ENCODE measurements at regions not wholly inside any gene's neighbourhood (a gene's known extent, or its start where the extent isn't known, plus 50 kb on each side); places are given as distances from the start of the nearest gene placed in this dataset.

DNA sequence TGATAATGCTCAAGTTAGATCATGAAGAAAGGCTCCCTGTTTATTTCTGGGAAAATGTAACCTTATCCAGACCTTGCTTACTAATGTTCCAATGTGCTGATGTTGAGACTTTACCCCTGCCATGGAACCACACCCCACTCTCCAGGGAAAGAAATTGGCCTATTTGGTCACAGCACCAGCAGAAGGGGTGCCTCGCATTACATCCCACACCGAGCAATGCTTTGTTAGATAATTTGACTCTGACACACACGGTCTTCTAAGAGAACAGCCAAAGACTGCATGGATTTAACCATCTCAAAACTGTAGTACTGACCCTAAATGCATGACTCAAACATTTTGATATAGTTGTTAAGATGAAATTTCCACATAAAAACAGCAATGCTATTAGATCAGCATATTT lies 152.1 kb upstream of the CCDC150 start:
- Histone ChIP-seq H3K36me3 (ENCODE audit: control insufficient read depth in 1 of 2, insufficient read depth in 2 of 2, low read length in 2 of 2) (no peaks in the 10 kb centered on the region), H3K27ac (ENCODE audit: low read depth, low read length) (no peak overlapping the region), H3K9me3 (ENCODE audit: control insufficient read depth in 1 of 2, low read length in 2 of 2) (no peaks in the 10 kb centered on the region), H3K4me3 (ENCODE audit: low read depth in 1 of 2, low read length in 2 of 2) (no peak overlapping the region), H3K27me3 (ENCODE audit: control insufficient read depth in 1 of 2, insufficient read depth in 2 of 2, low read length in 2 of 2) (no peaks in the 10 kb centered on the region), H3K4me1 (ENCODE audit: control insufficient read depth in 1 of 2, insufficient read depth in 2 of 2, low read length in 2 of 2) (no peaks in the 10 kb centered on the region), H3K9ac (ENCODE audit: low read depth in 1 of 2, low read length in 2 of 2) (no peak overlapping the region)

DNA sequence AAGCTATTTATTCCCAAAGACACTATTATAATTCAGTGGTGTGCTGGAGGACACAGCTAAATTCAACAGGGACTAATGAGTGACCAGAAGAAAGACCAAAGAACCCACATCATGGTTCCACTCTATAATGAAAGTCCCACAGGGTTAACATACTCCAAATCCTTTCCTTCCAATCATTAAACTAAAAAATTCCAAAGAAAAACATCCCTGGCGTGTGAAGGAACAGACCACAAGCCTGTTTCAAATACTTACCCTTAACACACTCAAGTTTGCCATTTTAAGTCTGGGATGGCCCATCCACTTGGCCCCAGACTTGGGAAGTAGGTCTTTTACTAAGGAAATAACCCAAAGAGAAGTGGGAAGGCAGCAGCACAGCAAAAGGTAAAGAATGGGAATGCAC lies 150.1 kb upstream of the CCDC150 start:
- H3K4me1 ChIP-seq (ENCODE audit: control insufficient read depth in 1 of 2, insufficient read depth in 2 of 2, low read length in 2 of 2), result no peaks in the 10 kb centered on the region
- H3K27me3 ChIP-seq (ENCODE audit: control insufficient read depth in 1 of 2, insufficient read depth in 2 of 2, low read length in 2 of 2), result no peaks in the 10 kb centered on the region
- no peaks in the 10 kb centered on the region for H3K9me3 ChIP-seq (ENCODE audit: control insufficient read depth in 1 of 2, low read length in 2 of 2)
- H3K9ac ChIP-seq (ENCODE audit: low read depth in 1 of 2, low read length in 2 of 2), result no peak overlapping the region
- H3K36me3 ChIP-seq (ENCODE audit: control insufficient read depth in 1 of 2, insufficient read depth in 2 of 2, low read length in 2 of 2), result no peaks in the 10 kb centered on the region
- H3K27ac ChIP-seq (ENCODE audit: low read depth, low read length), result no peak overlapping the region
- no peak overlapping the region for H3K4me3 ChIP-seq (ENCODE audit: low read depth in 1 of 2, low read length in 2 of 2)

DNA sequence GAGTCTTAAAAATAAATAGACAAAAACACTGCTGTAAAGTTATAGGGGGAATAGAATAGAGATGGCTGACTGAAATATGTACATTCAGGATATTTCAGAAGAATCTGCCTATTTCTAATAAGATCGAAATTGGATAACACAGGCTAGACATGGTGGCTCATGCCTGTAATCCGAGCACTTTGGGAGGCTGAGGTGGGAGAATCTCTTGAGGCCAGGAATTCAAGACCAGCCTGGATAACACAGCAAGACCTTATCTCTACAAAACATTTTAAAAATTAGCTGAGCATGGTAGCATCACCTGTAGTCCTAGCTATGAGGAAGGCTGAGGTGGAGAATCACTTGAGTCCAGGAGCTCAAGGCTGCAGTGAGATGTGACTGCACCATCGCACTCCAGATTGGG lies 146.6 kb upstream of the CCDC150 start:
- H3K27me3 ChIP-seq (ENCODE audit: control insufficient read depth in 1 of 2, insufficient read depth in 2 of 2, low read length in 2 of 2), result no peaks in the 10 kb centered on the region
- H3K9ac ChIP-seq (ENCODE audit: low read depth in 1 of 2, low read length in 2 of 2), result no peak overlapping the region

DNA sequence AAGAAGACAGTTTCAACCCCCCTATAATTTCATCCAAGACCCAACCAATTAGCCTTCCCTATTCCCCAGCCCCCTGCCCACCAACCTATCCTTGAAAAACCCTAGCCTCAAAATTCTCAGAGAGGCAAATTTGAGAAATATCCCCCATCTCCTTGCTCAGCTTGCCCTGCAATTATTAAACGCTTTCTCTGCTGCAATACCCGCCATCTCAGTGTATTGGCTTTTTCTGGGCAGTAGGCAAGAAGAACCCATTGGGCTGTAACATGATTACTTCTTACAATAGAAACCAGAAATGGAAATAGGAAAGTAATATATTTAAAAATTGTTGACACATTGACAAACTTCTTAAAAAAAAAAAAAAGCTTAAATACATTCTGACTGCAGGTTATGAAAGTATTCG lies 140.6 kb upstream of the CCDC150 start:
- Histone ChIP-seq H3K9ac (ENCODE audit: low read depth in 1 of 2, low read length in 2 of 2) (no peak overlapping the region), H3K4me3 (ENCODE audit: low read depth in 1 of 2, low read length in 2 of 2) (no peak overlapping the region)

More for the DNA sequence above, 146.6 kb upstream of the CCDC150 start:
- H3K36me3 ChIP-seq (ENCODE audit: control insufficient read depth in 1 of 2, insufficient read depth in 2 of 2, low read length in 2 of 2), result no peaks in the 10 kb centered on the region
- no peaks in the 10 kb centered on the region for H3K4me1 ChIP-seq (ENCODE audit: control insufficient read depth in 1 of 2, insufficient read depth in 2 of 2, low read length in 2 of 2)
- H3K4me3 ChIP-seq (ENCODE audit: low read depth in 1 of 2, low read length in 2 of 2), result no peak overlapping the region
- no peak overlapping the region for H3K27ac ChIP-seq (ENCODE audit: low read depth, low read length)
- H3K9me3 ChIP-seq (ENCODE audit: control insufficient read depth in 1 of 2, low read length in 2 of 2), result no peaks in the 10 kb centered on the region

DNA sequence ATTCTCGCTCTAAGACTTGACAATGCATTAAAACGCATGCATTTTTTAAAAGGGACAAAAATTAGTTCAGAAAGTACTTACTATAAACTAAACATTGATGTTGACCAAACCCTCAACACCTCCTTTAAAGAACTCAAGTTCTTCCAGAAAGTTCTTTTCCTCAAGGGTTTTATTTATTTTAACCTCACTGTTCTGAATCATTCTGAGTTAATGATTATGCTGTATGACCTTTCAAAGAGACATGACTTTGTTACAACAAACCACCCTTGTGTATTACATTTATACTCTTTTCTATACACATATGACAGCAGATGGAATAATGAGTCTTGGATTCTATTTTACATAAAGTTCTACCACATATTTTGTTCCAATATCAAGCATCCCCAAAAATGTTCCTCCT lies 139.8 kb upstream of the CCDC150 start:
- no peaks in the 10 kb centered on the region for H3K4me1 ChIP-seq (ENCODE audit: control insufficient read depth in 1 of 2, insufficient read depth in 2 of 2, low read length in 2 of 2)
- no peaks in the 10 kb centered on the region for H3K36me3 ChIP-seq (ENCODE audit: control insufficient read depth in 1 of 2, insufficient read depth in 2 of 2, low read length in 2 of 2)
- H3K9ac ChIP-seq (ENCODE audit: low read depth in 1 of 2, low read length in 2 of 2), result no peak overlapping the region
- no peak overlapping the region for H3K4me3 ChIP-seq (ENCODE audit: low read depth in 1 of 2, low read length in 2 of 2)
- H3K27ac ChIP-seq (ENCODE audit: low read depth, low read length), result no peak overlapping the region
- H3K27me3 ChIP-seq (ENCODE audit: control insufficient read depth in 1 of 2, insufficient read depth in 2 of 2, low read length in 2 of 2), result no peaks in the 10 kb centered on the region
- H3K9me3 ChIP-seq (ENCODE audit: control insufficient read depth in 1 of 2, low read length in 2 of 2), result peaks cover 0 to 10% of the 10 kb centered on the region in 2 donors

More for the DNA sequence above, 140.6 kb upstream of the CCDC150 start:
- Histone ChIP-seq H3K4me1 (ENCODE audit: control insufficient read depth in 1 of 2, insufficient read depth in 2 of 2, low read length in 2 of 2) (no peaks in the 10 kb centered on the region), H3K27me3 (ENCODE audit: control insufficient read depth in 1 of 2, insufficient read depth in 2 of 2, low read length in 2 of 2) (no peaks in the 10 kb centered on the region), H3K9me3 (ENCODE audit: control insufficient read depth in 1 of 2, low read length in 2 of 2) (peaks cover 0 to 10% of the 10 kb centered on the region in 2 donors), H3K36me3 (ENCODE audit: control insufficient read depth in 1 of 2, insufficient read depth in 2 of 2, low read length in 2 of 2) (no peaks in the 10 kb centered on the region), H3K27ac (ENCODE audit: low read depth, low read length) (no peak overlapping the region)

DNA sequence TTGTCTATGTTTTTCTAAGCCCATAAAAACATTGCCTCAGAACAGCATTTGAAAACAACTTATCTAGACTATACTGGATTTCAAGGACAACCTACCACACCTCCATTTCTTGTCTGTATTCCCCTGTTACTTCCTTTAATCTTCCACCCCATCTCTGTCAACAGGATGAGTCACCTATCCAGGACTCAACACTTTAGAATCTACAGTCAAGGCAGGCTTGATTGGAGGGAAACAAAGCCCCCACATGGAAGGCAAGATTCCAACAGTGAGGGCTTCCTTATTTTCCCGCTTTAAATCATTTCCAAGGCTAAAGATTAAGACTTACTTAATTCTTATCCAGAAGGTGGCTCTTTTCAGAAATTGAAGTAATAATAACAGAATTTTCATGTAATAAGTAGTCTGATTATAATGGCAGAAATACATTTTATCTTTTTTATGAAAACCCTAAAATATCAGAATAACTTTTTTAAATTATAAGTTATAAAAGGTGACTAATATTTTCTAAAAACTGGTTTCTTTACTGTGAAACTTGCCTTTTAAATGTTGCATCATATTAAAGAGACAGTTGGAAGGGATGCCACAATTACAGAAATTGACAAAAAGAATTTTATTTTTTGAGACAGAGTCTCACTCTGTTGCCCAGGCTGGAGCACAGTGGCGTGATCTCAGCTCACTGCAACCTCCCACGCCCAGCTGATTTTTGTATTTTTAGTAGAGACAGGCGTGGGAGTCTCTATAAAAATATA lies 138.7 kb upstream of the CCDC150 start:
- H3K4me3 ChIP-seq (ENCODE audit: low read depth in 1 of 2, low read length in 2 of 2), result no peak overlapping the region
- peaks cover 0 to 10% of the 10 kb centered on the region in 2 donors for H3K9me3 ChIP-seq (ENCODE audit: control insufficient read depth in 1 of 2, low read length in 2 of 2)
- no peaks in the 10 kb centered on the region for H3K36me3 ChIP-seq (ENCODE audit: control insufficient read depth in 1 of 2, insufficient read depth in 2 of 2, low read length in 2 of 2)
- no peak overlapping the region for H3K27ac ChIP-seq (ENCODE audit: low read depth, low read length)
- no peaks in the 10 kb centered on the region for H3K27me3 ChIP-seq (ENCODE audit: control insufficient read depth in 1 of 2, insufficient read depth in 2 of 2, low read length in 2 of 2)
- H3K9ac ChIP-seq (ENCODE audit: low read depth in 1 of 2, low read length in 2 of 2), result no peak overlapping the region
- no peaks in the 10 kb centered on the region for H3K4me1 ChIP-seq (ENCODE audit: control insufficient read depth in 1 of 2, insufficient read depth in 2 of 2, low read length in 2 of 2)

DNA sequence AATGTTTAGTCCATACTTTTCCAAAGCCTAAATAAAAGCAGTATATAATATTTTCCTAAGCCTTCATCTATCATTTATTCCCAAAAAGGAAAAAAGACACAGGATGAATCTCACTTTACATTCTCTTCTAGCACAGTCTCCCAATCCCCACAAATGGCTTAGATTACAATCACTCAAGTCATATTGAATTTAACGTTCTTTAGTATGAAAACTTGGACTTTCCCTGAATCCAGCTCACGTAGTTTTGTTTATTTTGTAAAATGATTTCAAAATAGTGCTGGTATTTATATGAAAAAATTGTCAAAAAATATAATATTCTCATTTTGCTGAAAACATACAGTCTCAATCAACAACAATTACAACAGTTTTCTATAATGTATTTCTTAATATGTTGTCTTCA lies 137.7 kb upstream of the CCDC150 start:
- H3K36me3 ChIP-seq (ENCODE audit: control insufficient read depth in 1 of 2, insufficient read depth in 2 of 2, low read length in 2 of 2), result no peaks in the 10 kb centered on the region
- no peaks in the 10 kb centered on the region for H3K27me3 ChIP-seq (ENCODE audit: control insufficient read depth in 1 of 2, insufficient read depth in 2 of 2, low read length in 2 of 2)
- peaks cover 0 to 10% of the 10 kb centered on the region in 2 donors for H3K9me3 ChIP-seq (ENCODE audit: control insufficient read depth in 1 of 2, low read length in 2 of 2)
- no peak overlapping the region for H3K4me3 ChIP-seq (ENCODE audit: low read depth in 1 of 2, low read length in 2 of 2)
- no peaks in the 10 kb centered on the region for H3K4me1 ChIP-seq (ENCODE audit: control insufficient read depth in 1 of 2, insufficient read depth in 2 of 2, low read length in 2 of 2)
- H3K27ac ChIP-seq (ENCODE audit: low read depth, low read length), result no peak overlapping the region
- no peak overlapping the region for H3K9ac ChIP-seq (ENCODE audit: low read depth in 1 of 2, low read length in 2 of 2)

DNA sequence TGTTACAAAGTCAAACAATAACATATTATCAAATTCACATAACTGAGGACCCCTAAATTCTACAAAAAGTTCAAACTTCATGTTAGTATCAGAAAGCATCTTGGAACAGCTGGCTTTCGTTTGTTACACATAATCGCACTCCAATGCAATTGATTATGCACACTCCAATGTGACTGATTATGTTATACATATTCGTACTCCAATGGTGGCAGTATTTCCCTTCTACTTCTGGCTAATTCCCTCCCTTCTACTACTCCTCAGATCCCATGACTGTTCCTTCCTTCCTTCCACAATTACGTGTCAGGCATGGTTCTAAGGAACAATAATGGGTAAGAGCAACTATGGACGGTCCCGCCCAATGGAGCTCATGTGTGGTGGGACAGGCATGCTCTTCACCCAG lies 137.1 kb upstream of the CCDC150 start:
- Histone ChIP-seq H3K4me1 (ENCODE audit: control insufficient read depth in 1 of 2, insufficient read depth in 2 of 2, low read length in 2 of 2) (no peaks in the 10 kb centered on the region), H3K9ac (ENCODE audit: low read depth in 1 of 2, low read length in 2 of 2) (no peak overlapping the region), H3K27me3 (ENCODE audit: control insufficient read depth in 1 of 2, insufficient read depth in 2 of 2, low read length in 2 of 2) (no peaks in the 10 kb centered on the region), H3K9me3 (ENCODE audit: control insufficient read depth in 1 of 2, low read length in 2 of 2) (peaks cover 0 to 10% of the 10 kb centered on the region in 2 donors), H3K4me3 (ENCODE audit: low read depth in 1 of 2, low read length in 2 of 2) (no peak overlapping the region), H3K36me3 (ENCODE audit: control insufficient read depth in 1 of 2, insufficient read depth in 2 of 2, low read length in 2 of 2) (no peaks in the 10 kb centered on the region), H3K27ac (ENCODE audit: low read depth, low read length) (no peak overlapping the region)

DNA sequence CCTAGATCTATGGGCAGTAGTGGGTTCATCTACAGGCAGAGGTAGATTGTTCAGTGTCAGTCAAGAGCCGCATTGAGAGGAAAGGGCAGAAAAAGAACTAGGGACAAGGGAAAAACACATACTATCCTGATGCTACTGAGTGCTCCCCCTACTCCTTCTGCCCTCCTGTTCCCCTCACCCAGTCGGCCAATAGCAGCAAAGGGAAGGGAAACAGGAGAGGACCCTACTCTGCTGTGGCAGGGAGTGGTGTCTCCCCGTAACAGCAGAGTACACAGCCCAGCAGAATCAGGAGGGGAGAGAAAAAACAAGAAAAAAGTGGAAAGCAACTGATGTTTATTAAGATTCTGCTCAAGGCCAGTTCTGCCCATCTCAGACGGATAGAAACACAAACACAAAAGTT lies 136.1 kb upstream of the CCDC150 start:
- no peaks in the 10 kb centered on the region for H3K36me3 ChIP-seq (ENCODE audit: control insufficient read depth in 1 of 2, insufficient read depth in 2 of 2, low read length in 2 of 2)

DNA sequence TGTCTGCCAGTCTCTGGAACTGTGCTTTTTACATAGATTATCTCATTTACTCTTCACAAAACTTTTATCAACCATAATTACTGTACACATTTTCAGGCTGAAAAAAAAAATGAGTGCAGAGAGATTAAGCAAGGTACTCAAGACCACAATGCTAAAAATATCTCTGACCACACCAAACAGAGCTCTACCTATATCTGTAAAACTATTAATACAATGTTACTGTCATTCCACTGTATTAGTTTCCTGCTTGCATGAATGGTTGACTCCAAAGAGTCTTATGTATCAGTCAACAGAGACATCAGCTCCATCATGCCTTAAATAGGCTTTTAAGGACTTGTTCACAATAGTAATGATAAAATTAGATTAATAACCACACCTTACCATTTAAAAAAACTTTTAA lies 134.7 kb upstream of the CCDC150 start:
- Histone ChIP-seq H3K9me3 (ENCODE audit: control insufficient read depth in 1 of 2, low read length in 2 of 2) (no peaks in the 10 kb centered on the region), H3K4me3 (ENCODE audit: low read depth in 1 of 2, low read length in 2 of 2) (no peak overlapping the region), H3K9ac (ENCODE audit: low read depth in 1 of 2, low read length in 2 of 2) (no peak overlapping the region), H3K4me1 (ENCODE audit: control insufficient read depth in 1 of 2, insufficient read depth in 2 of 2, low read length in 2 of 2) (no peaks in the 10 kb centered on the region), H3K27ac (ENCODE audit: low read depth, low read length) (no peak overlapping the region), H3K27me3 (ENCODE audit: control insufficient read depth in 1 of 2, insufficient read depth in 2 of 2, low read length in 2 of 2) (no peaks in the 10 kb centered on the region), H3K36me3 (ENCODE audit: control insufficient read depth in 1 of 2, insufficient read depth in 2 of 2, low read length in 2 of 2) (no peaks in the 10 kb centered on the region)

More for the DNA sequence above, 136.1 kb upstream of the CCDC150 start:
- H3K9me3 ChIP-seq (ENCODE audit: control insufficient read depth in 1 of 2, low read length in 2 of 2), result peaks cover 0 to 9% of the 10 kb centered on the region in 2 donors
- no peaks in the 10 kb centered on the region for H3K27me3 ChIP-seq (ENCODE audit: control insufficient read depth in 1 of 2, insufficient read depth in 2 of 2, low read length in 2 of 2)
- H3K4me3 ChIP-seq (ENCODE audit: low read depth in 1 of 2, low read length in 2 of 2), result no peak overlapping the region
- no peak overlapping the region for H3K9ac ChIP-seq (ENCODE audit: low read depth in 1 of 2, low read length in 2 of 2)
- no peak overlapping the region for H3K27ac ChIP-seq (ENCODE audit: low read depth, low read length)
- H3K4me1 ChIP-seq (ENCODE audit: control insufficient read depth in 1 of 2, insufficient read depth in 2 of 2, low read length in 2 of 2), result no peaks in the 10 kb centered on the region
